K562 (cell line): ENCODE measurements at regions not wholly inside any gene's neighbourhood (a gene's known extent, or its start where the extent isn't known, plus 50 kb on each side); places are given as distances from the start of the nearest gene placed in this dataset.

Experiments used
- ATAC-seq: fragments of 200-7000 bp; cut with Tn5 transposase; 3 replicates; pipeline ENCODE4 v1.9.1; 2020; ENCODE audit warnings: moderate library complexity
- BruUV-seq: library from RNA; stranded (reverse); fragments of 400-500 nt; replicated peaks from 2 replicates; lab custom pipeline; 2021; lab: Mats Ljungman, UMichigan
- CTCF ChIA-PET: fragments of 300-600 bp; formaldehyde crosslinking; extraction: SDS; loops from one replicate; lab custom pipeline; 2021; ENCODE audit warnings: low intra/inter-chr PET ratio; lab: Yijun Ruan, JAX
- POLR2A ChIA-PET: fragments of 300-600, 350-650 bp; sonication (Branson Sonifier 250); formaldehyde crosslinking; extraction: SDS; loops from one replicate; lab custom pipeline; 2021; ENCODE audit warnings: antibody characterized with exemption, inconsistent platforms; lab: Yijun Ruan, JAX
- DNase-seq, 4 experiments: peaks; one replicate each; pipeline versions ENCODE4 v3.0.0 to v3.0.0-alpha.2; 2011 to 2018; ENCODE audit warnings: low spot score in 3 of 4, mixed read lengths in 3 of 4; ENCODE audit errors: extremely low read depth in 1 of 4
- FAIRE-seq: peaks from 2 replicates; lab custom pipeline; 2011; peaks lifted over from hg19 to GRCh38; lab: Jason Lieb, UNC
- H2AFZ ChIP-seq: 2 replicates; pipeline ENCODE4 v1.6.0; 2011; ENCODE audit warnings: low read depth, low read length, control low read depth, inconsistent platforms
- H3K27ac ChIP-seq: fragments of 200-600 bp; 3 replicates; pipeline ENCODE4 v1.8.0; 2011; ENCODE audit warnings: low read depth, mild to moderate bottlenecking, control low read depth, inconsistent platforms, low read length, moderate library complexity, mixed read lengths; ENCODE audit errors: extremely low read depth
- H3K27me3 ChIP-seq, 2 experiments: fragments of 300-600 bp in 1 of 2; 2 replicates in 1 of 2; 3 replicates in 1 of 2; pipeline versions ENCODE4 v1.6.0 to v1.8.0; 2011; ENCODE audit warnings: inconsistent platforms in 2 of 2, low read length in 2 of 2, mild to moderate bottlenecking in 1 of 2, mixed read lengths in 1 of 2, moderate library complexity in 1 of 2; ENCODE audit not compliant: control insufficient read depth in 2 of 2, insufficient read depth in 2 of 2
- H3K36me3 ChIP-seq: fragments of 300-600 bp; 3 replicates; pipeline ENCODE4 v1.8.0; 2011; ENCODE audit warnings: mild to moderate bottlenecking, low read length, inconsistent platforms; ENCODE audit not compliant: control insufficient read depth, insufficient read depth
- H3K4me1 ChIP-seq, 2 experiments: fragments of 200-600 bp in 1 of 2; replicated peaks in 1 of 2; 2 replicates in 1 of 2; 3 replicates in 1 of 2; pipeline versions ENCODE4 v1.5.1 to v1.8.0; 2011; ENCODE audit warnings: inconsistent platforms in 2 of 2, low read length in 2 of 2, mild to moderate bottlenecking in 1 of 2, mixed read lengths in 1 of 2, moderate library complexity in 1 of 2; ENCODE audit not compliant: control insufficient read depth in 2 of 2, insufficient read depth in 2 of 2
- H3K4me2 ChIP-seq: 2 replicates; pipeline ENCODE4 v1.6.1; 2011; ENCODE audit warnings: low read length, control low read depth, inconsistent platforms, mixed read lengths; ENCODE audit not compliant: insufficient read depth
- H3K4me3 ChIP-seq: fragments of 200-600 bp; sonication (generic), shearing (Covaris generic); 2 replicates; pipeline ENCODE4 v1.5.1; 2016; ENCODE audit warnings: control low read depth, inconsistent platforms
- H3K79me2 ChIP-seq: fragments of 200-600 bp; 3 replicates; pipeline ENCODE4 v1.8.0; 2011; ENCODE audit warnings: low read length, inconsistent platforms; ENCODE audit not compliant: control insufficient read depth, insufficient read depth
- H3K9ac ChIP-seq, 2 experiments: 2 replicates each; pipeline versions ENCODE4 v1.6.0 to v1.6.1; 2011; ENCODE audit warnings: low read depth in 2 of 2, low read length in 2 of 2, control low read depth in 1 of 2, inconsistent platforms in 1 of 2, mild to moderate bottlenecking in 1 of 2, mixed read lengths in 1 of 2; ENCODE audit not compliant: insufficient read depth in 1 of 2
- H3K9me1 ChIP-seq: one replicate; pipeline ENCODE4 v1.6.0; 2011; ENCODE audit warnings: inconsistent platforms, mild to moderate bottlenecking, low read length, moderate library complexity; ENCODE audit not compliant: control insufficient read depth, insufficient read depth
- H3K9me3 ChIP-seq: replicated peaks from 2 replicates; pipeline ENCODE4 v1.5.1; 2011; ENCODE audit warnings: low read depth, low read length, inconsistent platforms; ENCODE audit not compliant: control insufficient read depth, insufficient read depth
- H4K20me1 ChIP-seq: replicated peaks from 2 replicates; pipeline ENCODE4 v1.6.1; 2011; ENCODE audit warnings: low read length, inconsistent platforms, mixed read lengths; ENCODE audit not compliant: control insufficient read depth, insufficient read depth
- C11orf30 ChIP-seq: fragments of 450-650 bp; IDR thresholded peaks from 2 replicates; pipeline ENCODE4 v1.6.1; 2016; ENCODE audit warnings: low read depth, mild to moderate bottlenecking
- CBX3 ChIP-seq, 2 experiments: IDR thresholded peaks; 1 replicate in 1 of 2; 2 replicates in 1 of 2; pipeline ENCODE4 v1.6.1; 2012; ENCODE audit warnings: inconsistent platforms in 2 of 2, low read length in 2 of 2, borderline replicate concordance in 1 of 2, control low read depth in 1 of 2
- HDAC3 ChIP-seq: fragments of 450-650 bp; IDR thresholded peaks from 2 replicates; pipeline ENCODE4 v1.6.1; 2018; ENCODE audit warnings: borderline replicate concordance, mild to moderate bottlenecking, moderate library complexity; ENCODE audit not compliant: partially characterized antibody
- KAT2B ChIP-seq: IDR thresholded peaks from one replicate; pipeline ENCODE4 v1.6.1; 2012; ENCODE audit warnings: low read depth, mild to moderate bottlenecking, control low read depth, inconsistent platforms, low read length, moderate library complexity
- POLR3A ChIP-seq: IDR thresholded peaks from 2 replicates; pipeline ENCODE4 v1.6.1; 2011; ENCODE audit warnings: borderline replicate concordance, mild to moderate bottlenecking, moderate library complexity; ENCODE audit not compliant: insufficient read length, insufficient read depth; ENCODE audit errors: extremely low read depth
- POU5F1 ChIP-seq: fragments of 150-350 bp; IDR thresholded peaks from 2 replicates; pipeline ENCODE4 v1.6.1; 2014; ENCODE audit warnings: borderline replicate concordance, low read length, low read depth, mild to moderate bottlenecking; ENCODE audit not compliant: partially characterized antibody
- PPARD ChIP-seq: fragments of 250-450 bp; sonication (Bioruptor Pico); IDR thresholded peaks from 2 replicates; pipeline ENCODE4 v1.8.0; 2022; ENCODE audit warnings: inconsistent platforms, mild to moderate bottlenecking, moderate library complexity
- PRMT5 ChIP-seq: sonication (generic); formaldehyde crosslinking; IDR thresholded peaks from 2 replicates; pipeline ENCODE4 v1.5.0; 2020; ENCODE audit warnings: missing genetic modification reagents
- TAL1 ChIP-seq: fragments of 450-650 bp; IDR thresholded peaks from 2 replicates; pipeline ENCODE4 v1.6.1; 2016; ENCODE audit warnings: mild to moderate bottlenecking
- ZNF384 ChIP-seq: IDR thresholded peaks from 2 replicates; pipeline ENCODE4 v1.6.1; 2012; ENCODE audit warnings: low read depth, low read length, improper control_type of control experiment
- ZNF586 ChIP-seq: fragments of 450-650 bp; formaldehyde crosslinking; conservative IDR thresholded peaks from 2 replicates; pipeline ENCODE4 v1.4.0; 2020; ENCODE audit warnings: mild to moderate bottlenecking, moderate library complexity
- WGBS: fragments of 100-300 bp; shearing (Covaris generic); methylation state at CpG from one replicate; pipeline ENCODE4 v1.1.6; 2016; ENCODE audit warnings: low coverage, mixed read lengths; ENCODE audit not compliant: insufficient coverage; ENCODE audit errors: missing lambda C conversion rate; 5-methylcytosine and 5-hydroxymethylcytosine counted together
- in situ Hi-C: fragments of 300-500 bp; cut with MboI; formaldehyde crosslinking; loops from 4 replicates; pipeline ENCODE4 v1.15.0; 2018; ENCODE audit warnings: inconsistent platforms, mixed read lengths
- intact Hi-C: fragments of 100-400 bp; cut with micrococcal nuclease; formaldehyde crosslinking; loops from 2 replicates; pipeline ENCODE4 v1.14.2; 2022
- TF ChIP-seq, protein P1 (sequence below): fragments of 200-400 bp; formaldehyde crosslinking; IDR thresholded peaks from 2 replicates; pipeline ENCODE4 v1.6.1; 2017; ENCODE audit warnings: mild to moderate bottlenecking, low read depth, low read length, moderate library complexity

GRCh38 chr14:41154143-41154807 is 452.4 kb upstream of the LRFN5 start:
- Histone ChIP-seq H3K9ac (no peak overlapping the region), H3K27me3 (no peaks in the 10 kb centered on the region), H3K9me1 (no peaks in the 10 kb centered on the region), H3K9me3 (no peaks in the 10 kb centered on the region)
- intact Hi-C loops, result no loop called here
- in situ Hi-C loops, result no loop called here
- no peak for DNase-seq
- POLR2A ChIA-PET, result no interaction called here
- TF ChIP-seq KAT2B (no peak), POU5F1 (no peak), PPARD (CRISPR knock-in tag) (no peak), ZNF586 (CRISPR knock-in tag) (no peak), POLR3A (no peak), PRMT5 (no peak), ZNF384 (no peak), CBX3 (IDR thresholded peaks at IDR 0.05; ENCODE audit: borderline replicate concordance in 1 of 2, low read length in 2 of 2) (no peak), C11orf30 (no peak), TAL1 (no peak), HDAC3 (no peak)
- TF ChIP-seq, protein P1, sequence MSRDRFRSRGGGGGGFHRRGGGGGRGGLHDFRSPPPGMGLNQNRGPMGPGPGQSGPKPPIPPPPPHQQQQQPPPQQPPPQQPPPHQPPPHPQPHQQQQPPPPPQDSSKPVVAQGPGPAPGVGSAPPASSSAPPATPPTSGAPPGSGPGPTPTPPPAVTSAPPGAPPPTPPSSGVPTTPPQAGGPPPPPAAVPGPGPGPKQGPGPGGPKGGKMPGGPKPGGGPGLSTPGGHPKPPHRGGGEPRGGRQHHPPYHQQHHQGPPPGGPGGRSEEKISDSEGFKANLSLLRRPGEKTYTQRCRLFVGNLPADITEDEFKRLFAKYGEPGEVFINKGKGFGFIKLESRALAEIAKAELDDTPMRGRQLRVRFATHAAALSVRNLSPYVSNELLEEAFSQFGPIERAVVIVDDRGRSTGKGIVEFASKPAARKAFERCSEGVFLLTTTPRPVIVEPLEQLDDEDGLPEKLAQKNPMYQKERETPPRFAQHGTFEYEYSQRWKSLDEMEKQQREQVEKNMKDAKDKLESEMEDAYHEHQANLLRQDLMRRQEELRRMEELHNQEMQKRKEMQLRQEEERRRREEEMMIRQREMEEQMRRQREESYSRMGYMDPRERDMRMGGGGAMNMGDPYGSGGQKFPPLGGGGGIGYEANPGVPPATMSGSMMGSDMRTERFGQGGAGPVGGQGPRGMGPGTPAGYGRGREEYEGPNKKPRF, result no peak
- TF ChIP-seq, all 486 proteins: peak for 0
- FAIRE-seq, result no peak
- no TSS peak for BruUV-seq
- Histone ChIP-seq H3K4me1 (no peaks in the 10 kb centered on the region), H3K36me3 (no peaks in the 10 kb centered on the region), H3K4me2 (no peak overlapping the region), H2AFZ (no peak overlapping the region), H3K79me2 (no peaks in the 10 kb centered on the region), H3K4me3 (no peak overlapping the region), H3K27ac (no peak overlapping the region), H4K20me1 (no peaks in the 10 kb centered on the region)
- 2% methylated on average over 17 of the region's 56 CpGs for WGBS
- no peak for ATAC-seq
- CTCF ChIA-PET, result no interaction called here
